ENCODE measurements at regions not wholly inside any gene's neighbourhood (a gene's known extent, or its start where the extent isn't known, plus 50 kb on each side); places are given as distances from the start of the nearest gene placed in this dataset.

- no peaks in the 10 kb centered on the region for H3K9me3 ChIP-seq
- no peak for TF ChIP-seq CTCF (IDR thresholded peaks at IDR 0.05)
- no peaks in the 10 kb centered on the region for H3K27me3 ChIP-seq
- H3K4me3 ChIP-seq = no peak overlapping the region
- peak overlapping the region; percentile 42 for H3K27ac ChIP-seq
- peak; percentile 84 for DNase-seq
- peaks cover 19% of the 10 kb centered on the region for H3K4me1 ChIP-seq
- no peaks in the 10 kb centered on the region for H3K36me3 ChIP-seq
- intact Hi-C loops (cut with DNase I) = no loop called here
- H3K9ac ChIP-seq (ENCODE audit: low read depth in 2 of 2, low read length in 2 of 2) = no peak overlapping the region
Observed at GRCh38 chr3:107987036-107987939, 103.5 kb downstream of the CD47 start.

GRCh38 chr3:107986505-107986904 is 104.3 kb downstream of the CD47 start:
- no peak for TF ChIP-seq CTCF (IDR thresholded peaks at IDR 0.05)
- H3K27me3 ChIP-seq = no peaks in the 10 kb centered on the region
- intact Hi-C loops (cut with DNase I) = no loop called here
- H3K27ac ChIP-seq = peak overlapping the region; percentile 42
- DNase-seq = no peak
- peaks cover 19% of the 10 kb centered on the region for H3K4me1 ChIP-seq
- H3K9me3 ChIP-seq = no peaks in the 10 kb centered on the region
- H3K4me3 ChIP-seq = no peak overlapping the region
- no peak overlapping the region for H3K9ac ChIP-seq (ENCODE audit: low read depth in 2 of 2, low read length in 2 of 2)
- H3K36me3 ChIP-seq = no peaks in the 10 kb centered on the region

GRCh38 chr3:107985496-107985895 is 105.3 kb downstream of the CD47 start:
- Histone ChIP-seq H3K36me3 (no peaks in the 10 kb centered on the region), H3K4me1 (peaks cover 19% of the 10 kb centered on the region), H3K9ac (ENCODE audit: low read depth in 2 of 2, low read length in 2 of 2) (no peak overlapping the region), H3K4me3 (no peak overlapping the region), H3K27me3 (no peaks in the 10 kb centered on the region), H3K27ac (no peak overlapping the region), H3K9me3 (no peaks in the 10 kb centered on the region)
- no peak for TF ChIP-seq CTCF (IDR thresholded peaks at IDR 0.05)
- intact Hi-C loops (cut with DNase I) = no loop called here
- DNase-seq = no peak

- DNase-seq = no peak
- no peak overlapping the region for H3K4me3 ChIP-seq
- no peaks in the 10 kb centered on the region for H3K27me3 ChIP-seq
- no peak overlapping the region for H3K9ac ChIP-seq (ENCODE audit: low read depth in 2 of 2, low read length in 2 of 2)
- no peaks in the 10 kb centered on the region for H3K36me3 ChIP-seq
- intact Hi-C loops (cut with DNase I) = no loop called here
- H3K27ac ChIP-seq = no peak overlapping the region
- H3K4me1 ChIP-seq = peaks cover 11% of the 10 kb centered on the region
- H3K9me3 ChIP-seq = no peaks in the 10 kb centered on the region
- TF ChIP-seq CTCF (IDR thresholded peaks at IDR 0.05) = no peak
Observed at GRCh38 chr3:107983247-107983646, 107.6 kb downstream of the CD47 start.

GRCh38 chr3:107982165-107982564 is 108.7 kb downstream of the CD47 start:
- Histone ChIP-seq H3K27me3 (no peaks in the 10 kb centered on the region), H3K36me3 (no peaks in the 10 kb centered on the region), H3K27ac (no peak overlapping the region), H3K4me1 (peaks cover 6% of the 10 kb centered on the region), H3K9ac (ENCODE audit: low read depth in 2 of 2, low read length in 2 of 2) (no peak overlapping the region), H3K9me3 (no peaks in the 10 kb centered on the region), H3K4me3 (no peak overlapping the region)
- peak; percentile 10 for TF ChIP-seq CTCF (IDR thresholded peaks at IDR 0.05)
- no peak for DNase-seq
- intact Hi-C loops (cut with DNase I) = no loop called here

Measured in colonic mucosa (tissue), 4 donors.